GM18508 (cell line): ENCODE measurements at regions not wholly inside any gene's neighbourhood (a gene's known extent, or its start where the extent isn't known, plus 50 kb on each side); places are given as distances from the start of the nearest gene placed in this dataset.

ENCODE experiments used
- ATAC-seq: cut with Tn5 transposase; IDR thresholded peaks from one replicate; pipeline ENCODE4 v1.9.1; 2021; ENCODE audit warnings: moderate number of reproducible peaks; ENCODE audit not compliant: insufficient read depth, unreplicated experiment

DNA sequence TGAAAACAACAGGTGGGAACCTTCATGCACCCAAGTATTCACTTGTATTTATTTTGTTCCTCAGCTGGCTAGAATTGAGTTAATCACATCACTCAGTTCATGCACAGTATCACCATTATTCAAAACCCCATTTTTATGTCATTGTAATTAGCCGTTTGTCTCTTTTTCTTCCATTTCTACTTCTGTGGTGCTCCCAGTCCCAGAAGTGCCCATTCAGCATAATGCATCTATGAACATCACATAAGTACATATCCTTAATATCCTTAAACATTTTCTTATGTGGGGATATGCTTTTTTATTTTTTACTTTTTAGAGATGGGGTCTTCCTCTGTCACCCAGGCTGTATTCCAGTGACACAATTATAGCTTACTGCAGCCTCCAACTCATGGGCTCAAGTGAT is 510.9 kb upstream of the MGMT start:
- no peak for ATAC-seq

DNA sequence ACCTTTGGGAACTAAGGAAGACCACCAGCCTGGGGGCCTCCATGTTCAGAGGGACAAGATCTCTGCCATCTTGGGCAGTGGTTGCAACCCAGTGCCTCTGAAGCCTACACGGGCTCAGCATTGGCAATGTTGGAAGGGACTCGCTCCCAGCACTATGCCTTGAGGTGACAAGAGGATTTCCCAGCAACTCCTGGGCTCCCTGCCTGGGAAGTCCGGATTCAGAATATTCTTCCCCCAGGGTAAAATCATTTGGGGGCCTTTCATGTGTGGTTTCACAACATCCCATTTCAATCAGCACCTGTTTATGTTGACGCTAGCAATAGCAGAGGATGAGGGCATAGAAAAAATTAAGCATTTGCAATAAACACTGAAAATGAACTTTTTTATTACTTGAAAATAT is 509.8 kb upstream of the MGMT start:
- ATAC-seq, result no peak

DNA sequence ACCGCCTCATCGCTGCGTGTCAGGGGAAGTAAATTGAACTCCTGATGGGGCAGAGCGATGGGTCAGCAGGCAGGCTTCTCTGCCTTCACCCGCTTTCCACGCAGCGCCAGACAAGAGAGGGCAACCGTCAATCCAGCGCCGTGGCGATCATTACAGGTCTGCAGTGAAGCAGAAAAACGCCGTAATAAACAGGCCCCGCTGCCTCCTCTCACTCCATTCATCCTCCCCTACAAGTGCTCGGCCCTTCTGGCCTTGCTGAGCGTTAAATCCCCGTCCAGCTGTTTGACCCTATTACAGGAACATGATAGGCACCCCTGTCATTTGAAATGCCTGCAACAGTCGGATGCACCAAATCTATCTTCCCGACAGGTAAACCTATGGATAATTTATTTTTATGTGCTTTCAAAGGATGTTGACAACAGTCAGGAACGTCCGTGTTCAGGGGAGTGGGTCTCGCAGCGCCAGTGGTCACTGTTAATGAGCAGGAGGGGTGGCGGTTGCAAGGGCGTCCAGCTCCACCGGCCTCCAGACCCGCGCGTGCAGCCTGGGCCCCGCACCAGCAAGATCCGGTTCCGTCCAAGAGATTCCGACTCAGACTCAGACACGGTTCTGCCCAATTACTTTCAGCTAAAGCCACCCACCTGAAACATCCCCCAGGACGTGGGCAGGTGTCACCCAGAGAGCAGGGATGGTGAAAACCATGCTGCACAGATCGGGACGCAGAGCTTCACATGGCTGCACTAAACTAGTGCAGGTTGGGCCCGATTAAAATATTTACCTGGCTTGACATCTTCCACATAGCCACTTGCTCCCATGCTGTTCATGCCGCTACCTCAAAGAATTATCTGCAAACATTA is 508.0 kb upstream of the MGMT start:
- ATAC-seq, result no peak

DNA sequence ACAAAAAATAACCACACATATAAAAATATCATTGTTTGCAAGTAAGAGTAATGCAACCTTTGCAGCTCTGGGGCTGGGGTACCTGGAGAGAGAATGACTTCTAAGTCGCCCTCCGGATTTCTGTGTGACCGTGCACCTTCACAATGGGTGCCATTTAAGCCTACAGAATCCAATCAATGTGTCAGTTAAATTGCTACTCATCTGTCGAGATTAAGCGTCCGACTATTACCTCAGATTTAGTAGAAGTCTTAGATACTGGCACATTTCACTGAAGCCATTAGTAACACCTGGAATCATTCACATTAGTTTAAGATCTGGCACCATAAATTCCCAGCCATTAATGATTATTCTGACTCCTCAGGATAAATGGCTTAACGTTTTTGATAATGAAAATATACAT is 507.3 kb upstream of the MGMT start:
- ATAC-seq, result no peak

DNA sequence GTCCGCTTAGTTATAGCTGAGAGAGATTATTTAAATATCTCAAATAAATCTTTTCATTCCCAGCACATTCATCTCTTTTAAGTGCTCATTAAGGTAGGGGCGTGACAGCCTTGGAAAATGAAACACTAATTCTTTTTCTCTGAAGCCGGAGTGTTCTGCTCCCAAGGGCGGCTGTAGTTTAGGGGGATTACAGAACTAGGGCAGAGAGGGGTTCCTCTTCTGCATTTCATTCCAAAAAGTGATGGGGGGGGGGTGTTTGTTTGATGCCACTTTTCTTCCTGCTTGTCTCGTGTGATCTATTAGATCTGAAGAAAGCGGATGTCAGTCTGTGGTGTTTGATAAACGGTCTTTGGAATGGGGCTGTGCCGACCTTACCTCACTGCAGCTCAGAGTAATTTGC is 506.5 kb upstream of the MGMT start:
- no peak for ATAC-seq

DNA sequence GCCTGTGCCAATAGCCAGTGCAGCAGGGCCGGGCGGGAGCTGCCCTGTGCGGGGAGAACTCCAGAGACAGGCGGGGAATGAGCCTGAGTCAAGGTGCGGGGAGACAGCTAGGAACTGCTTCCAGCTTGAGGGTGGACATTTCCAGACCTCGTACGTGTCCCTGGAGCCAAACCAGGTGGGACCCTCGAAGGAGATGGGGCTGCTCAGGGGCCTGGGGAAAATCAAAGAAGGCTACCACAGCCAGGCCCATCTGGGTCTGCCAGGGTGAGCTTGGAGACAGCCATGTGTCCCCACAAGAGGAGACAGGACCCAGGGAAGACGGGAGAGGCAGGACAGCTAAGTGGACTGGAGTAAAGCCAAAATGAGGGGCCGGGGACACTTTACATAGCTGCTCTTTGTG is 504.9 kb upstream of the MGMT start:
- ATAC-seq, result no peak

DNA sequence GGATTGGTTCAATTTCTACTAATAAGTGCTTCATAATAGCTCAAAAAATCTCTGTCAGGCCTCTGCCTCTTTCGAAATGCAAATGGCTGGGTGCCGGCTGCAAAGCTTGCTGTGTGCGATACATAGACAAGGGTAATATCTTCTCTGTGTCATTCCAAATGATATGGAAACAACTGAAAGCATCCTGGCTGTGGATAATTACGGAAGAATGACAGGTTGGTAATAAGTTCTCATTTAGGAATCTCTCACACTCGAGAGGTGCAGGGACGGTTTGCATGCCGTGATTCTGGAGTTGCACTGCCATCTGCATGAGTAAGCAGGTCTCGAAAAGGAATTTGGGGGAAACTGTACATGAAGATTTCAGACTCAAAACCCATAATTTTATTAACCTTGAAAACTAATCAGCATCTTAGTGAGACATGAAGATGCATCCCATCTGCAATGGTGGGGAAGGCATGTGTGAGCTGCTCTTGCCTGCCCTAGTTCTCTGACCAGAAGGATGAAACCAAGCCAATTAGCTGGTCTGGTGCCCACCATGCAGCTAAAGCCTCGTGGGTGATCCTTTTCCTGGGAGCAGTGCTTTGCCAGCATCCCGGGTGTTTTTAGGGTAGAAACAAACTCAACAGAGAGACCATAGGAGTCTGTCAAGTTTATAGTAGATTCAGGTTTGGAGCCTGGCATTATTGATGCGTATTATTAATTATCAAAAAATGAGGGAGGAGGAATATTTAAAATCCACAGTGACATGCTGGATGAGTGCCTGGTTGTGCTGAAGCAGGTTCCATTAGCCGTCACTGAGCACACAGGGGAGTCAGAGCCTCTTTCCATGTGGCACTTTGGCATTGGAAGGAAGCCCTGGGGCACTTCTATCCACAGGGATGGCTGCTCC is 503.6 kb upstream of the MGMT start:
- no peak for ATAC-seq

DNA sequence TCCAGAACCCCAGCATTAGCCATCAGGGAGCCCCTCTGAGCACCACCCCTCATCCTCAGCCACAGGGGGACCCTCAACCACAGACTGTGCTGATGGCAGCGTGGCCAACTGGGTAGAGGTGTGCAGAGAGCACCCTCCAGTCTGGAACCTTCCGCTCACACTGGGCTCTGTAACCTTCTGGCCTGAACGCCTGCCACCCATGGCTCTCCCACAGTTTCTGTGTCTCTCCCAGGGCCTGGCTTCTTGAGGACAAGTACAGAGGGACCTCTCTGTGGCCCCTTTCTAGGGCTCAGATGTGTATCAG is 503.0 kb upstream of the MGMT start:
- ATAC-seq, result no peak

DNA sequence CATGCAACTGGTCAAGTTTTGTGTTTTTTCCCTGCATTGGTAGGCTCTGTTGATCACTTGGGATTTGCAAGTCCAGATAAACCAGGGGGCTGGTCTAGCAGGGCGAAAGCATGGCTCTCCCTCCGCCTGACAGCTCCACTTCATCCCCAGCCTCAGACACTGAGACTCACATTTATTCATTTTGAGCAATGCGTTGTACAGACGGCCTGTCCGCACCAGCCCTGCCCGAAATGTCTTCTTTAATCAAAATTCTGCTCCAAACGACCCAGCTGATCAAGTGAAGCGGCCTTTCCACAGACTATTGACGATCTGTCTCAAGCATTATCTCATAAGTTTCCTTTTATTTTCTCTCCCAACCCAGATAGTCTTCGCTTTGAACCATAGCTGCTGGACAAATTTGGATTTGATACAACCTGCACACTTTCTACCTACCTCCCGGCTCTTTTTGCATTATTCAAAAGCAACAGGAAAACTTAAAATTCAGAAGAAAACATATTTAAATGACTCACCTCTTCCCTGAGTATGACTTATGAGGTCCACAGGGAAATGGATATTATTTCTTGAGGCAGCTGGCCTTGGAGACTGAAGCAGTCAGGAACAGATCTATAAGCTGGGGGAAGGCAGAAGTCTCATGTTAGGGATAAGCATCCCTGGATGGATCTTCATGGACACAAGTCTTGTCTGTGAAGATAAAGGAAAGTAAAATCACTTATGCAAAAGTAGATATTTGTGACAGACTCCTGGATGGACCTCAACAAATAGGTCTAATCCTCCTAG is 498.9 kb upstream of the MGMT start:
- no peak for ATAC-seq

DNA sequence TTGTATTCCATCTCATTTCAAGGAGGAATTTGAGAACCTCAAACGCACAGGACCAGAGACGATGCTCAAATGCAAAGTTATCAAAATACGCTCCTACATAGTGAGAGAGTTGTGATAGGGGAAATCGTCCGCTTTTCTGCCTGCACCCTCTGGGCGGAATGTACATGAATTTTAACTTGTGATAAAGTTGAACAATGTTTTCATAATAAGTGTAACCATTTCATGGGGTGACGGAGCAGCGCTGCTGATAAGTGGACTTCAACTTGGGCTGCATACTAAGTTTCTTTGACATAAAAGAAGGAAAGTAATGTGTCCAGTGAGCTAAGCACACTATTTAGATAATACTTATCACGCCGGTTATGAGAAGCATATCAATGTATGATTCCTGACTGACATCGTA is 497.5 kb upstream of the MGMT start:
- ATAC-seq, result no peak

DNA sequence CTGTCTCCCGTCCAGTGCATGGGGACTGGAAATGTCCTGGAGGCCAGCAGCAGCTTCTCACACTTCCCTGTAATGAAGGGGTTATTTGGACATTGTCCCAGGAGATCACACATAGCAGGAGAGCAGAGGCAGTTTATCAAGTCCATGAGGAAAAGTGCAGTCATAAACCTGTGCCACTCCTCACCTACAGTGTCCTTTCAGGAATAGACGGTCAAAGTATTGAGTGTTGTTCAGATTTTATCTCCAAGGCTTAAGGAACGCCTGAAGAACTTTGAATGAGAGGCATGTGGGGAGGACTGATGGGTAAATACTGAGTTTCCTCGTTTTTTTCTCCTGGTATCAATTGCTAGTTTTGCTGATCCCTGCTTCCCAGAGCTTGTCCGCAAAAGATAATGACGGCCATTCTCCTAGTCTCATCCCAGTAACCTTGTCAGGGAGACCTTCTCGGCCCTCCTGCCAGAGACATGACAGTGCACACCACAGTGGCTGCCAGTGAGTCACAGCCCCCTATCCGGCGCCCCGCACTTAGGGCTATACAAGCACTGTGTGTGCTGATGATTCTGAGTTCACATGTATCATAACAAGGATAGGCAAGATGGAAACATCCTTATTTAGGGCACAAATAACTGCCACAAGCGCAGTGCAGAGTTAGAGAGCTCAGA is 495.5 kb upstream of the MGMT start:
- no peak for ATAC-seq

DNA sequence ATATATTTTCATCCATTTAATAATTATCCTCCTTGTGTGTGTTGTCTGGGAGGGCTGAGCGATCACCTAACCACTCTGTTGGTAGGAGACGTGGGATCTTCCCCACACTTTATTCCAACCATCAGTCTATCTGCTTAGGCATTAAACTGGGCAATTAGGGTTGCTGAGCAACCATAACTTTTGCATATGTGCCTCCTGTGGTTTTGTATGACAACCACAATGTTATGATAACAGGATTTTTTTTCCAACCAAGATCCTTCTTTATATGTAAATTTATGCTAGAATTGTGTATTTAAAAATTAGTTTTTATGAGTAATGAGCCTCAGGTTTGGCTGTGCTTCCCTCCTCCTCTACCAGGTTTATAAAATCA is 495.0 kb upstream of the MGMT start:
- ATAC-seq, result no peak

DNA sequence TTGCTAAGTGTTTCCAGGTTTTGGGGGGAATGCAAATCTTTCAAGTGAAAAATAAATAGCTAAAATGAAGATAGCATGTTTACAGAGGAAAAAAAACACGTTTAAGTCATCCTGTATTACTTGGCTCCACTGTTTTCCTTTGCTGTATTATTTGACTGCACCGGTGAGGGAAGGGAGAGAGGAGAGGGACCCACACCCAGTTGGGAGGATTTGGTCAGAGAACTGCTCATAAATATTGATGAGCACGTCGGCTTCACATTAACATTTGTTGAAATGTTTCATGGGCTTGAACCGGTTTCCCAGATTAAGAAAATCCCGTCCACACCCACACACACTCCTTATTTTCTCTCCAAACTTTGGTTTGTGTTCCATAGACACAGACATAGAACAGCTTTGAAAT is 493.8 kb upstream of the MGMT start:
- no peak for ATAC-seq

DNA sequence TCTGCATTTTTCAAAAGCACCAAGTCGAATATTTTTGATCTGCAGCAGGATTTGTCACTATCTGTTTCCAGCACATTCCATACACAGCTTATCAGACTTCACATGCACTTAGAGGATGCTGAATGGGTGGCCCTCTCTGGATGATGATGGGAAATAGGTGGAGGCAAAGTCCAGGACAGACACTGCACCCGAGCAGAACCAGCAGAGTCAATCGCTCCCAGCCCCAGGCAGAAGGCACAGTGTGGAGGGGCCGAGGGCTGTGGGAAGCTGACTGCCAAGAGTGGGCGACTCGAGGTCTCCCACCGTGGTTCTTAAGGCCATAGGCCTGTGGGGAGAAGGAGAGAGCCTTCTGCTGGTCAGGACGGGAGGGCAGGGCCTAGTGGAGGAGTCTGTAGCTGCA is 490.2 kb upstream of the MGMT start:
- no peak for ATAC-seq

DNA sequence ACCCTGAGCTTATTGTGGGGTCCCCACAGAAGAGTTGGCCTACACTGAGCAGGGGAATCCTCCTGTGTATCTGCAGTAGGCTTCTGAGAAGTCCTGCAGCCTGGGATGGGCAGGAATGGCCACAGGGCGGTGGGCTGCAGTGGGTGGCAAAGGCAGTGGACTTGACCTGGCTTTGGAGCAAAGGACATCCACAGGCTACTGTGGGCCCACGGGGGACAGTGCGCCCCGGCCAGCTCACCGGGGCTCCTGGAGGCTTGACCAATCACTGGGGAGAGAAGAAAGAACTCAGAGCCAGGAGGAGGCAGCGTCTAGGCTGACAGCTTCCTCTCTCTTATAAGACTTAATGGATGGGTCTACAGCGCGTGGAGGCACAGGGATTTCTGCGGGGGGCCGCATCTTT is 488.8 kb upstream of the MGMT start:
- ATAC-seq, result no peak

DNA sequence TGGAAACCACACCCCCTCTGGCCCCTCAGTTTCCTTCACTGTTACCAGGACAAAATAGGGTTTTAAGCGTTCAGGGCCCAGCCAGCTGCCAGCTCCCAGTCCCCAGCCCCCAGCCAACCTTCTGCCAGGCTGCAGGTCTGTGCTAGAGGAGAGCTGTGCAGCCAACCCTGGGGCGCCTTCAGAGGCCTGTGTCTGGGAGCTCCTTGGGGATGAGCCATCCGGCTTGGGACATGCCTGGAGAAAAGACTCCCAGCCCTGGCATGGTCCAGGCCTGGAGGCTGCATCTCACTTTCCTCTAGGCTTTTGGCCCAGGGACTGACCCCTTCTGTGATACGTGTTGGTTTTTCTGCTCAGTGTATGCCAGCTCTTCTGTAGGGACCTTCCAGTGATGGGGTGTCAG is 487.6 kb upstream of the MGMT start:
- ATAC-seq, result no peak

DNA sequence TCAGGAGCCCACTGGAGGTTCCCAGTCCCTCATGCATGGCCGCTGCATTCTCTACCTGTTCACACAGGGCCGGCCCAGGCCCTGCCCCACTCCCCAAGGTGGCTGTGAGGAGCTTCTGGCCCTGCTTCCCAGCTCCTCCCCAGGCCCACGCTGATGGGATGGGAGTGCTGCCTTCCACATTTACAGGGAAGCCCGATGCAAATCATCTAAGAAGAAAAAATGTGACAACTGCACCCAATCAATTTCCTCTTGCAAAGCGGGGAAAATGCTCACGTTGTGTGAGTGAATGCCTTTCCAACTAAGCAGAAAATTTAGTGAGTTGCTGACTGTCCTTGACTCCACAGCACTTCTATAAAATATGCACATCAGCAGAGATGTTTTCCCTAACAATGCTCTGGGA is 485.8 kb upstream of the MGMT start:
- ATAC-seq, result no peak

DNA sequence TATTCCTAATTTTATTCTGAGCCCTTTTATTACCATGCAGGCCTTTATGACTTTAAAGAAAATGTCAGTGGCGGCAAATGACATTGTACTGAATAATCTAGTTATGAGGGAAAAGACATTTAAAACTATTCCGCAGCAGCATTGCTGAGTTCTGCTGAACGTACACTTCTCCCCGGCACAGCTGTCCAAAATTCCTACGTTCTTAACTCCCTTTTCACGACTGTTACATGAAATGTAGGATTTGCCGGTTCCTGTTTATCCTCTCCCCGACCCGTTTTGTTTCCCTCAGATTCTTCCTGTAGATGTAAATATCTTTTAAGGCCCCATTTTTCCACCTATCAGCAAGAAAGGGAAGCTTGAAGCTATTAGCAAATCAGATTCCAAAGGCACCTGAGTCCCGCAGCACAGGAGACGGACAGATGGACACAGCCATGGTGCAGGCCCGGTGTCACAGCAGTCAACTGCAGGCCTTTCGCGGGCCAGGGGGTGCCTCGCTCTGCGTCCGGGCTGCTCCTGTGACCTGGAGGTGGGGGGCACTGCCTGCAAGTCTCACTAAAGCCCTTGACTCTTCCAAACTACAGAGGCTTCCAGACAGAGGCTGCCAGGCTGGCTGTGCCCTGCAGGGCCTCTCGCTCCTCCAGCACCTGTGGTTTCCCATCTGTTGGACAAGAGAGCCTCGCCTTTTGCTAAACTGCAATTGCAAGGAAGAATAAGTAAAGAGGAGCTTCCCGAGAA is 485.0 kb upstream of the MGMT start:
- ATAC-seq, result no peak

DNA sequence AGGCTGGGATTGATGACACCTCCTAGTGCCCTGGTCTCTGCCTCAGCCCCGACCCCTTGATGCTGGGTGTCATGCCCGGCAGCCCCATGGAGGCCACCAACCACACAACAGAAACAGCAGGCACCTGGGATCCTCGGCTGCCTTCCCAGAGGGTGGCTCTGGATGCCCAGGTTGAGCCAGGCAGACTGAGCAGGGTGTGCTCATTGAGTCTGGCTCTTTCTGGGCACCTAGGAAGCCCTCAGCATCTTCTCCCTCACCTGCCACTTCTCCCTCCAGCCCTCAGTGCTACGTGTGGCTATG is 484.5 kb upstream of the MGMT start:
- no peak for ATAC-seq

DNA sequence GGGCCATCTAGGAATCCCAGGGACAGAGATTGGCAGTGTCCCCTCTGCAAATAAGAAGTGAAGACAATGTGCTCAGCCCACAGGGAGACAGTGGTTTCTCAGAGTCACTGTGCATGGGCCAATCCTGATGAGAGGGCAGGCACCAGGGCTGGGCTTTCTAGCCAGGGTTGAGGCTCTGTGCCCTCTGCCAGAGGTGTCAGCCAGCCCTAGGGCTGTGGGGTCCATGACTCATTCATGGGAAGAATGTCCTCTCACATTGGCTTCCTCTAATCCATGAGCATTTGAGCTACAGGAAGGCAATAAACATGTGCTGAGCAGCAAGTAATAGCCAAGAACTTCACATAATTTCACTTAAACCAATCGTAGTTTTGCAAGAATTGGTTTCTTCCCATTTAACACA is 482.0 kb upstream of the MGMT start:
- no peak for ATAC-seq
